Transverse colon (tissue), 4 donors: ENCODE measurements at regions not wholly inside any gene's neighbourhood (a gene's known extent, or its start where the extent isn't known, plus 50 kb on each side); places are given as distances from the start of the nearest gene placed in this dataset.

Source experiments
- DNase-seq: peaks from one replicate; pipeline ENCODE4 v3.0.0-alpha.2; 2019
- H3K27ac ChIP-seq, 4 donors: fragments of 200-600 bp; sonication (generic); 2 replicates each; pipeline ENCODE4 v1.5.1; 2016 to 2018; ENCODE audit warnings: inconsistent platforms in 4 of 4
- H3K27me3 ChIP-seq: fragments of 200-600 bp; sonication (generic); 2 replicates; pipeline ENCODE4 v1.5.1; 2017; ENCODE audit warnings: inconsistent platforms
- H3K36me3 ChIP-seq, 4 donors: fragments of 200-600 bp; sonication (generic); 2 replicates each; pipeline ENCODE4 v1.5.1; 2017 to 2019; ENCODE audit warnings: inconsistent platforms in 4 of 4
- H3K4me1 ChIP-seq, 4 donors: fragments of 200-600 bp; sonication (generic); 2 replicates each; pipeline ENCODE4 v1.5.1; 2017 to 2020; ENCODE audit warnings: inconsistent platforms in 4 of 4
- H3K4me3 ChIP-seq, 4 donors: fragments of 200-600 bp; sonication (generic); 1 replicate in 1 of 4; 2 replicates in 3 of 4; pipeline versions ENCODE4 v1.5.1 to v1.6.1; 2017 to 2019; ENCODE audit warnings: inconsistent platforms in 4 of 4
- H3K9me3 ChIP-seq, 2 donors: fragments of 200-600 bp; sonication (generic); 2 replicates each; pipeline ENCODE4 v1.5.1; 2017 to 2019; ENCODE audit warnings: inconsistent platforms in 2 of 2
- EP300 ChIP-seq: sonication (generic); formaldehyde crosslinking; IDR thresholded peaks from one replicate; pipeline ENCODE4 v1.6.1; 2017; ENCODE audit warnings: antibody characterized with exemption, low read depth
- POLR2A ChIP-seq: fragments of 450-650 bp; IDR thresholded peaks from one replicate; pipeline ENCODE4 v1.6.1; 2016; ENCODE audit warnings: antibody characterized with exemption, mild to moderate bottlenecking, moderate library complexity
- POLR2AphosphoS5 ChIP-seq, 3 donors: sonication (generic); formaldehyde crosslinking; IDR thresholded peaks; one replicate each; pipeline ENCODE4 v1.6.1; 2016; ENCODE audit warnings: antibody characterized with exemption in 3 of 3
- WGBS, 2 donors: methylation state at CpG; one replicate each; pipeline ENCODE4 v1.1.5; 2018; ENCODE audit warnings: low coverage in 1 of 2; 5-methylcytosine and 5-hydroxymethylcytosine counted together
- in situ Hi-C, 4 donors: fragments of 200-750 bp; cut with MboI; loops; one replicate each; pipeline versions ENCODE4 v1.15.0 to v1.15.1; 2017; ENCODE audit warnings: low sequenced_read_pairs in 3 of 4, low pct_ligation_motif_present in 1 of 4, low pct_unique_long_range_greater_than_20kb in 1 of 4
- intact Hi-C: fragments of 100-400 bp; cut with DNase I; formaldehyde crosslinking; loops from one replicate; pipeline ENCODE4 v1.15.1; 2023; ENCODE audit warnings: low total_unique reads
- TF ChIP-seq, protein P1 (sequence below), 5 experiments: fragments of 200-600 bp in 3 of 5; fragments of 450-650 bp in 2 of 5; sonication (generic) in 3 of 5; IDR thresholded peaks; 1 replicate in 2 of 5; 2 replicates in 3 of 5; pipeline ENCODE4 v1.5.1; 2016 to 2017; ENCODE audit warnings: antibody characterized with exemption in 5 of 5, inconsistent platforms in 3 of 5, mild to moderate bottlenecking in 2 of 5, moderate library complexity in 1 of 5

DNA sequence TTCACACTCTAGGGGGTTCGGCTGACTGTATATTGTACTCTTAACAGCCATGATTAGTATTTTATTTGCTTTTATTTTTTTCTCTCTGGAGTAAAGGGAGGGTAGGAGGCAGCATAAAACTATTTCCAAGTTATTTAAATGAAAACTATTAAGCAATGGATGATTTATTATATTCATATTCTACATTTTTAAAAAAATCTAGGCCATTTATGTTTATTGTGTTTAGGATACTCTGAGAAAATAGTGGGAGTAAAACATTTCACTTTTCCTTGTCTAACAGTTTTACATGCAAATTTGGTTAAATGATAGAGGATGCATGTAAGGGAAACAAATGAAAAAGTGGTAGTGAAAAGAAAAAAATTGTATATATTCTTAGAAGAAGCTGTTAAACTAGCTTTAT, 276.3 kb downstream of the GAS1 start:
- no peaks in the 10 kb centered on the region for H3K36me3 ChIP-seq
- no peaks in the 10 kb centered on the region for H3K4me1 ChIP-seq
- WGBS, 2 donors = 85 to 91% methylated on average over 1 of the region's 1 CpG
- no peak for TF ChIP-seq POLR2A
- no peak for TF ChIP-seq POLR2AphosphoS5 (IDR thresholded peaks at IDR 0.05)
- no peak for TF ChIP-seq EP300
- TF ChIP-seq, protein P1, sequence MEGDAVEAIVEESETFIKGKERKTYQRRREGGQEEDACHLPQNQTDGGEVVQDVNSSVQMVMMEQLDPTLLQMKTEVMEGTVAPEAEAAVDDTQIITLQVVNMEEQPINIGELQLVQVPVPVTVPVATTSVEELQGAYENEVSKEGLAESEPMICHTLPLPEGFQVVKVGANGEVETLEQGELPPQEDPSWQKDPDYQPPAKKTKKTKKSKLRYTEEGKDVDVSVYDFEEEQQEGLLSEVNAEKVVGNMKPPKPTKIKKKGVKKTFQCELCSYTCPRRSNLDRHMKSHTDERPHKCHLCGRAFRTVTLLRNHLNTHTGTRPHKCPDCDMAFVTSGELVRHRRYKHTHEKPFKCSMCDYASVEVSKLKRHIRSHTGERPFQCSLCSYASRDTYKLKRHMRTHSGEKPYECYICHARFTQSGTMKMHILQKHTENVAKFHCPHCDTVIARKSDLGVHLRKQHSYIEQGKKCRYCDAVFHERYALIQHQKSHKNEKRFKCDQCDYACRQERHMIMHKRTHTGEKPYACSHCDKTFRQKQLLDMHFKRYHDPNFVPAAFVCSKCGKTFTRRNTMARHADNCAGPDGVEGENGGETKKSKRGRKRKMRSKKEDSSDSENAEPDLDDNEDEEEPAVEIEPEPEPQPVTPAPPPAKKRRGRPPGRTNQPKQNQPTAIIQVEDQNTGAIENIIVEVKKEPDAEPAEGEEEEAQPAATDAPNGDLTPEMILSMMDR (IDR thresholded peaks at IDR 0.05) = no peak
- H3K4me3 ChIP-seq = no peak overlapping the region
- in situ Hi-C loops (no loop called here), intact Hi-C loops (no loop called here)
- no peaks in the 10 kb centered on the region for H3K9me3 ChIP-seq
- H3K27ac ChIP-seq = no peak overlapping the region
- no peak for DNase-seq
- no peaks in the 10 kb centered on the region for H3K27me3 ChIP-seq

DNA sequence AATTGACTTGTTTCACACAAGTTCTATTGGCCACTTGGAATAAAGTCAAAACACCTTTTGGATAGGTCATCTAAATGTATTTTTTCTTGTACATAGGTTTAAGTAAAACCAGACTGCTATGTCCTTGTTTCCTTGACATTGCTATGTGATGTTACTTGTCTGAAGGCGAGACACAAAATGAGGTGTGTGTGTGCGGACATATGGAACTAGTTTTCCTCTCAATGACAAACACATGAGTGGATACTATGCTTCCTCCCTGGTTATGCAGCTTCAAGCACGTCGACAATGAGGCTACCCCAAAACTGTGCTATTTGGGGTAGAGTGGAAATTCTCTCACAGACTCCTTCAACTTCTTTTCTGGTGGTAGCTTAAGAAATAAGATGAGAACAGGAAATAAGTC, 276.8 kb downstream of the GAS1 start:
- TF ChIP-seq POLR2AphosphoS5 (IDR thresholded peaks at IDR 0.05) (no peak), POLR2A (no peak), EP300 (no peak)
- TF ChIP-seq, protein P1 (IDR thresholded peaks at IDR 0.05) = no peak
- Histone ChIP-seq H3K4me1 (no peaks in the 10 kb centered on the region), H3K9me3 (no peaks in the 10 kb centered on the region), H3K4me3 (no peak overlapping the region), H3K36me3 (no peaks in the 10 kb centered on the region), H3K27me3 (no peaks in the 10 kb centered on the region), H3K27ac (no peak overlapping the region)
- in situ Hi-C loops (no loop called here), intact Hi-C loops (no loop called here)
- 83 to 95% methylated on average over 2 to 4 of the region's 4 CpGs for WGBS, 2 donors
- DNase-seq = no peak

DNA sequence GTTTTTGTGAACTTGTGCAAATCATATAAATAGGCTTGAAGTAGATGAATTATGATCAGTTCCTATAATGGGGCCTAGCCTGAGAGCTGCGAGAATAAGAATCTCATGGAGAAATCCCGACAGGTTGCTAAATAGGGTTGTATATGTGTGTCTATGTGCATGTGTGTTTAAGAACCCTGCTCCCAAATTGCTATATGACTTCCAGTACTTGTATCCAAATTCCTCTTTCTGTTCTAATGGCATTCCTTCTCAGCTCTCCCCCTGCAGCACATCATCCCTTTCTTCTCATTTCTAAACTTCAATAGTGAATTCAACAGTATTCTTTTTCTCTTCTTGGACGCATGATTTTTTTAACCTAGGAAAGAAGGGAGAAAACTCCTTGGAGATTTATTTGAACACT, 277.2 kb downstream of the GAS1 start:
- Histone ChIP-seq H3K27me3 (no peaks in the 10 kb centered on the region), H3K4me3 (no peak overlapping the region), H3K9me3 (no peaks in the 10 kb centered on the region), H3K27ac (no peak overlapping the region), H3K36me3 (no peaks in the 10 kb centered on the region), H3K4me1 (no peaks in the 10 kb centered on the region)
- WGBS, 2 donors = 77 to 85% methylated on average over 3 of the region's 3 CpGs
- in situ Hi-C loops = no loop called here
- DNase-seq = no peak
- intact Hi-C loops = no loop called here
- TF ChIP-seq POLR2AphosphoS5 (IDR thresholded peaks at IDR 0.05) (no peak), EP300 (no peak), POLR2A (no peak)
- TF ChIP-seq, protein P1 (IDR thresholded peaks at IDR 0.05) = no peak

DNA sequence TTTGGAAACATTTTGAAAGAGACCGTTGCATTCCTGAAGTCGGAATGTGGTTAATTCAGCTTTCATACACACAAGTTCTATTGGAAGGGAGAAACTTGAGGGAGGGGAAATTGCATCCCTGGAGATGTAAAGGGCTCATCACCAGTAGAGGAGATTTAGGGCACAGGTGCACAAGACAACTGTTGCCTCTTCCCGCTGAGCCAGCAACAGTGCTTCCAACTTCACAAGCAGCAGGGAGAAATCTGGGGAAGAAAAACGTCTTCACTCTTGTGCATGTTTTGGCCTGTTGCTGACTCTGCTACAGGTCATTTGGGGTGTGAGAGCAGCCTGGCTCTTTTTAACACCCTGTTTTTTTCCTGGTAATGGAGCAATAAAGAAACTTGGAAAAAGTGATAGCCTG, 277.9 kb downstream of the GAS1 start:
- Histone ChIP-seq H3K27ac (no peak overlapping the region), H3K36me3 (no peaks in the 10 kb centered on the region), H3K27me3 (no peaks in the 10 kb centered on the region), H3K4me1 (no peaks in the 10 kb centered on the region), H3K4me3 (no peak overlapping the region), H3K9me3 (no peaks in the 10 kb centered on the region)
- in situ Hi-C loops = no loop called here
- no peak for TF ChIP-seq EP300
- WGBS, 2 donors = 49 to 71% methylated on average over 4 of the region's 4 CpGs
- intact Hi-C loops = no loop called here
- no peak for DNase-seq

DNA sequence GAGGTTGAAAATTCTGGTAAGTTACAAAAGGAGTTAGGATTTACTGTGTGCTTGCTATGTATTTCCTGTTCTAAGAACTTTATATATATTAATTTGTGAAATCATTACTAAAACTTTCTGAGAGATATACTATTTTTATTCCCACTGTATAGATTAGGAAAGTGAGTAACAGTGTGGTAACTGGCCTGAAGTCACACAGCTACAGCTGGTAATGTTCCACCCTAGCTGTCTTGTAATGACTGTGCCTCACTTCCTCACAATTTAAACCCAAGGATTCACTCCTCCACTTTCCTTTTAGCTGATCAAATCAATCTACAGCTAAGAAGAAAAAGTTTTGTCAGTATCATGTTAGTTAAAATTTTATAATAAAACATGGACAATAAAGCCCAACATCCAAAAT, 278.8 kb downstream of the GAS1 start:
- Histone ChIP-seq H3K27me3 (no peaks in the 10 kb centered on the region), H3K27ac (no peak overlapping the region), H3K4me1 (no peaks in the 10 kb centered on the region), H3K4me3 (no peak overlapping the region), H3K9me3 (no peaks in the 10 kb centered on the region), H3K36me3 (no peaks in the 10 kb centered on the region)
- DNase-seq = no peak
- in situ Hi-C loops (no loop called here), intact Hi-C loops (no loop called here)
- TF ChIP-seq, protein P1 (IDR thresholded peaks at IDR 0.05) = no peak
- no peak for TF ChIP-seq EP300
- TF ChIP-seq POLR2A = no peak
- no peak for TF ChIP-seq POLR2AphosphoS5 (IDR thresholded peaks at IDR 0.05)
